Parathyroid adenoma (tissue), 2 donors: ENCODE measurements at regions not wholly inside any gene's neighbourhood (a gene's known extent, or its start where the extent isn't known, plus 50 kb on each side); places are given as distances from the start of the nearest gene placed in this dataset.

Experiments
- H2AFZ ChIP-seq: fragments of 300-600 bp; sonication (generic); one replicate; pipeline ENCODE4 v1.7.0; 2017; ENCODE audit warnings: antibody characterized with exemption, mild to moderate bottlenecking
- H3K27ac ChIP-seq: fragments of 300-600 bp; sonication (generic); one replicate; pipeline ENCODE4 v1.7.0; 2017
- H3K27me3 ChIP-seq: fragments of 300-600 bp; sonication (generic); one replicate; pipeline ENCODE4 v1.7.0; 2017; ENCODE audit warnings: low read length; ENCODE audit not compliant: control insufficient read depth, insufficient read depth
- H3K36me3 ChIP-seq: fragments of 300-600 bp; sonication (generic); one replicate; pipeline ENCODE4 v1.7.0; 2017; ENCODE audit warnings: low read length; ENCODE audit not compliant: control insufficient read depth, insufficient read depth
- H3K4me1 ChIP-seq: fragments of 300-600 bp; sonication (generic); one replicate; pipeline ENCODE4 v1.7.0; 2017; ENCODE audit warnings: control low read depth
- H3K4me2 ChIP-seq: fragments of 300-600 bp; sonication (generic); one replicate; pipeline ENCODE4 v1.7.0; 2017; ENCODE audit warnings: low read length
- H3K4me3 ChIP-seq: fragments of 300-600 bp; sonication (generic); one replicate; pipeline ENCODE4 v1.7.0; 2017; ENCODE audit warnings: low read depth, low read length
- H3K79me2 ChIP-seq: fragments of 300-600 bp; sonication (generic); one replicate; pipeline ENCODE4 v1.7.0; 2017; ENCODE audit warnings: control low read depth
- H3K9ac ChIP-seq: fragments of 300-600 bp; sonication (generic); one replicate; pipeline ENCODE4 v1.7.0; 2017; ENCODE audit warnings: mild to moderate bottlenecking
- H3K9me3 ChIP-seq: fragments of 300-600 bp; sonication (generic); one replicate; pipeline ENCODE4 v1.7.0; 2017; ENCODE audit warnings: low read length; ENCODE audit not compliant: control insufficient read depth
- TF ChIP-seq, protein P1 (sequence below): fragments of 300-600 bp; sonication (generic); IDR thresholded peaks from one replicate; pipeline ENCODE4 v1.7.0; 2017; ENCODE audit warnings: antibody characterized with exemption, mild to moderate bottlenecking
- donor health status: primary hyperparathyroidism.

DNA sequence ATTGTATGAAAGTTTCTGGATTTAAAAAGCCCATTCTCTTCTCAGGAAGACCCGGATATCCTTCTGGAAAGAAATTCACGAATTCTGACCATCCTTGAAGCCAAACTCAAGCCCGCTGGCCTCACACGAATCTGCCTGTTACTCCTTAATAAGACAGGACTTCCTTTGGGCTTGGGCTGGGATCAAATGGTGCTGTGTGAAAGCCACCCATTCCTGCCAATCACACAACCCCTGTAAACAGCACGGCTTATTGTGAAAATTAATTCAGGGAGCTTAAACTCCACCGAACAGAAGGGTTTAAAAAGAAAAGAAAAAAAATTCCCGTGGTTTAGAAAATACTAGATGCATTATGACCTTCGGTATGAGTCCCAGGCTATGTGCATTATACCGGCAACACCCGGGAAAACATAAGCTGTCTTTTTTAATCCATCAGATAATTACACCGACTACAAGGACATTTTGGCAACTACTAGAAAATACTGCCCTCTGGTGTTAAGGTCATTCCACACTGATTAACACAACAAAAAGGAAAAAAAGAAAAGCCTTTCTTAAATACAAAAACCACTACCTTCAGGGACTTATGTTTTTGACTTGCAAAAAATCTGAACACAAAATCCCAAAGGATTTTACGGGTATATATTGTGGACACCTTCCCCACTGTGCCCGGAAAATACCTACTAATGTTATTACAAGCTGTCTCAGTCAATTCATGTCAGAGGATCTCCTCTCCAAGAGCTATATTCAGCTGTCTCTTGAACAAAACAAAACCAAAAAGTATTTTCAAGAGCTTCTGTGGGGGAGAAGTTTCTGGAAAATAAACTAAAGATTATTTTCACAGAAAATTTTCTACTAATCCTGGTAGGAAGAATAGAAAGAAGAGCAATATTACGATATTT is 76.0 kb upstream of the LSM14A start:
- no peaks in the 10 kb centered on the region for H3K4me1 ChIP-seq
- no peak overlapping the region for H3K4me2 ChIP-seq
- H3K9me3 ChIP-seq = no peaks in the 10 kb centered on the region
- H3K9ac ChIP-seq = no peak overlapping the region
- TF ChIP-seq, protein P1, sequence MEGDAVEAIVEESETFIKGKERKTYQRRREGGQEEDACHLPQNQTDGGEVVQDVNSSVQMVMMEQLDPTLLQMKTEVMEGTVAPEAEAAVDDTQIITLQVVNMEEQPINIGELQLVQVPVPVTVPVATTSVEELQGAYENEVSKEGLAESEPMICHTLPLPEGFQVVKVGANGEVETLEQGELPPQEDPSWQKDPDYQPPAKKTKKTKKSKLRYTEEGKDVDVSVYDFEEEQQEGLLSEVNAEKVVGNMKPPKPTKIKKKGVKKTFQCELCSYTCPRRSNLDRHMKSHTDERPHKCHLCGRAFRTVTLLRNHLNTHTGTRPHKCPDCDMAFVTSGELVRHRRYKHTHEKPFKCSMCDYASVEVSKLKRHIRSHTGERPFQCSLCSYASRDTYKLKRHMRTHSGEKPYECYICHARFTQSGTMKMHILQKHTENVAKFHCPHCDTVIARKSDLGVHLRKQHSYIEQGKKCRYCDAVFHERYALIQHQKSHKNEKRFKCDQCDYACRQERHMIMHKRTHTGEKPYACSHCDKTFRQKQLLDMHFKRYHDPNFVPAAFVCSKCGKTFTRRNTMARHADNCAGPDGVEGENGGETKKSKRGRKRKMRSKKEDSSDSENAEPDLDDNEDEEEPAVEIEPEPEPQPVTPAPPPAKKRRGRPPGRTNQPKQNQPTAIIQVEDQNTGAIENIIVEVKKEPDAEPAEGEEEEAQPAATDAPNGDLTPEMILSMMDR = peak; percentile 63
- no peaks in the 10 kb centered on the region for H3K27me3 ChIP-seq
- no peak overlapping the region for H3K4me3 ChIP-seq
- no peak overlapping the region for H3K27ac ChIP-seq
- no peak overlapping the region for H2AFZ ChIP-seq
- H3K36me3 ChIP-seq = no peaks in the 10 kb centered on the region
- H3K79me2 ChIP-seq = no peaks in the 10 kb centered on the region

DNA sequence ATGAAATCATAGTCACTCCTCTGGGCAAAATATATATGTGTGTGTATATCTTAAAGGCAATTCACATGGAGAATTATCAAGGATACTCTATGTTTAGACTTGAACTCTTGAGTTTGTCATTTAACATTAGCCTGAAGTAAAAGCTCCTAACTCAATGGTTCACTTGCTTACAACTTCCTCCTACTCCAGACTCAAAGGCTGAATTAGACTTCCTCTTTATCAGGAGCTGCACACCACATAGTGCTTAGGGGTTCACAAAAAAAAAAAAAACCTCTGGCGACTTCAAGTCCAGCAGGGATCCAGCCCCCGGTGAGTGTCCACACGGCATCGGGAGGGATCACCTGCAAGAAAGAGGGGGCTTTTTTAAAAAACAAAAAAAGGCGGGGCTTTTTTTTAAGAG is 68.2 kb upstream of the LSM14A start:
- Histone ChIP-seq H3K4me2 (no peak overlapping the region), H3K79me2 (no peaks in the 10 kb centered on the region), H3K4me3 (no peak overlapping the region), H2AFZ (no peak overlapping the region), H3K27me3 (no peaks in the 10 kb centered on the region), H3K27ac (no peak overlapping the region), H3K9ac (no peak overlapping the region), H3K4me1 (no peaks in the 10 kb centered on the region), H3K36me3 (no peaks in the 10 kb centered on the region), H3K9me3 (no peaks in the 10 kb centered on the region)
- TF ChIP-seq, protein P1 = no peak

DNA sequence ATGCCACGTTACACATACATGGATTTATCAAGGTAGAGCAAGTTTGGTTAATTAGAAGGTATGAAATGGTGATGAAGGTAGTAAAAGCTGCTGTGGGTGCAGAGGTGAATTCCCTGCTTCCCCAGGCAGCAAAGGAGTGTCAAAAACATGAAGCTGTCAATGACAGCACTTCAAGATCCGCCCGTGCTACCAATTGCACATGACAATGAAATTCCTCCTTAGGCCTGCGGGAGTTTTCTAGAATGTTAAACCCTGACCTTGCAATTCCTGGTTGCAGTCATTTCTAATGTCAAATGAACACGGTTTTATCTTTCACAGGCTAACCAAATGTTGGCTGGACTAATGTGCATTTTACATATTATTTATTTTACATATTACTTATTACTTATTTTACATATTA is 67.7 kb upstream of the LSM14A start:
- no peaks in the 10 kb centered on the region for H3K27me3 ChIP-seq
- no peak overlapping the region for H3K9ac ChIP-seq
- H2AFZ ChIP-seq = no peak overlapping the region
- H3K4me2 ChIP-seq = no peak overlapping the region
- TF ChIP-seq, protein P1 = no peak
- H3K36me3 ChIP-seq = no peaks in the 10 kb centered on the region
- H3K79me2 ChIP-seq = no peaks in the 10 kb centered on the region
- no peak overlapping the region for H3K4me3 ChIP-seq
- H3K27ac ChIP-seq = no peak overlapping the region
- no peaks in the 10 kb centered on the region for H3K4me1 ChIP-seq
- H3K9me3 ChIP-seq = no peaks in the 10 kb centered on the region

DNA sequence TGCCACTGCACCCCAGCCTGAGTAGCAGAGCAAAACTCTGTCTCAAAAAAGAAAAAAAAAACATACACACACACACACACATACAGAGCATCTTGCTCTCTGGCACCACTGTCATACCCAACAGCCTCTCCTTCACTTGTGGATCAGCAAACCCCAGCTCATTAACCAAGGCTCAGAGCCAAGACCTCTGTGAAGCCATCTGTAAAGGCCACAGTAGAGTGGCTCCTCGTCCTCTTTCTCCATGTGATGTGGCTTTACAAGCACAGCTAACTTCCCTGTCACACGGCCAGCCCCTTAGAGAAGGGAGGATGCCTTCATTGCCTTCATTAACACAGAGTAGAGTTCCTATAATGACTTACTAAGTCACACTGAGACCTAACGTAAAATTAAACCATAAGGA is 62.7 kb upstream of the LSM14A start:
- H3K27ac ChIP-seq = no peak overlapping the region
- no peak overlapping the region for H2AFZ ChIP-seq
- H3K9ac ChIP-seq = no peak overlapping the region
- TF ChIP-seq, protein P1 = no peak
- H3K79me2 ChIP-seq = no peaks in the 10 kb centered on the region
- no peak overlapping the region for H3K4me2 ChIP-seq
- H3K4me3 ChIP-seq = no peak overlapping the region
- H3K27me3 ChIP-seq = no peaks in the 10 kb centered on the region
- no peaks in the 10 kb centered on the region for H3K9me3 ChIP-seq
- H3K36me3 ChIP-seq = no peaks in the 10 kb centered on the region
- H3K4me1 ChIP-seq = no peaks in the 10 kb centered on the region
